Kidney glomerular epithelial cell (primary cell): ENCODE measurements at regions not wholly inside any gene's neighbourhood (a gene's known extent, or its start where the extent isn't known, plus 50 kb on each side); places are given as distances from the start of the nearest gene placed in this dataset.

Source experiments
- DNase-seq: peaks from one replicate; lab custom pipeline; 2025; lab: John Stamatoyannopoulos, UW

- no peak for DNase-seq
Observed at GRCh38 chr10:106183041-106183440, 981.5 kb downstream of the SORCS1 start.

- DNase-seq: peak; percentile 3
Observed at GRCh38 chr10:106182542-106182941, 982.0 kb downstream of the SORCS1 start.

GRCh38 chr10:106181501-106181900, 983.0 kb downstream of the SORCS1 start:
- DNase-seq: peak; percentile 13

- DNase-seq: no peak
Observed at GRCh38 chr10:106179430-106179829, 985.1 kb downstream of the SORCS1 start.

- DNase-seq: peak; percentile 47
Observed at GRCh38 chr10:106175760-106176377, 988.6 kb downstream of the SORCS1 start.

DNA sequence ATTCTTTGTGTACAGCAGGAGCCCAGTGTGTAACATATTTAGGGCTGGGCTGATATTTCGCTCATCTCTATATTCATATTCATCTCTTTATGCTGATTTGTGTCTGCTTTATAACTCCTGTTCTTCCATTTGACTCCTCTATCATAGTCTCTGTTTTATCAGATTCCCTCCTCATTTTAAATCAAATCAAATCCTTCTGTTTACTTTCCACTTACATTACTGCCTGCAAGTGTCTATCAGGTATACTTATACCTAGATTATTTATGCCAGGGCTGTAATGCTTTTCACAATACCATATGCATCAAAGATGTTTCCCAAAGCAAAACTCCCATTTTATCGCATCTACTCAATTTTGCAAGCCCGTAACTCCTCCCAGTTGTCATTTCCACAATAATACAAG, 990.7 kb downstream of the SORCS1 start:
- DNase-seq: no peak

- no peak for DNase-seq
Observed at GRCh38 chr10:106169241-106169640, 995.3 kb downstream of the SORCS1 start.

DNA sequence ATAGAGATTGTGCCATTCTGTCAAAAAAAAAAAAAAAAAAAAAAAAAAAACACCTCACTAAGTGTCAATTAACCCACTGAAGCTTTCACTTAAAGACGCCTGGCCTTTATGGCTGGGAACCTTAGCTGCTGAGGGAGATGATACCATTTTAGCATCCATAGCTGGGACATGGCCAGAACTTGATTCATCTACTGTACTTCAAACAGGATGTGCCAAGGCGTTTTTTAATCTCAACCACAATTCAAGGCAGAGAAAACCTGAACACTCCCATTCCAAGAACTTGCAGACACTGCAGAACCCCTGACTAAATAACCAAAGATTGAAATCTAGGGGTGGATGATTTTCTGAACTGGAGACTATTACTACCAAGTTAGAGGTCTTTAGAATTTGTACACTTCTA, 996.6 kb downstream of the SORCS1 start:
- no peak for DNase-seq

DNA sequence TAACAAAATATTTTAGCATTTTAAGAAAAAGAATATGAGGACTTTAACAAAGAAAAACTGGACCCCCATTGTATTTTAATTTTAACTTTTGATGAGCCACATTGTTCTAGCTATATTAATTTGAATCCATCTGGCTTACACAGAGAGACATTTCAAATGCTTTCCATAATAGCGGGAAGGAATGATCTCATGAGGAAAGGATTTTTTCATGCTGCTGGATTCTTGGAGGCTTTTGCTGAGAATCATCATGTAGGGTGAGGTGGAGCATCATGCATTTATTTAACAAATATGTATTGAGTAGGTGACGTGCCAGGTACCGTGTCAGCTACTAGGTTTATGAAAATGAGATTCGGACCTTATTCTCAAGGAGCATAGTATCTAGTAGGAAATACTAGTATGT, 1006.3 kb downstream of the SORCS1 start:
- DNase-seq: no peak

DNA sequence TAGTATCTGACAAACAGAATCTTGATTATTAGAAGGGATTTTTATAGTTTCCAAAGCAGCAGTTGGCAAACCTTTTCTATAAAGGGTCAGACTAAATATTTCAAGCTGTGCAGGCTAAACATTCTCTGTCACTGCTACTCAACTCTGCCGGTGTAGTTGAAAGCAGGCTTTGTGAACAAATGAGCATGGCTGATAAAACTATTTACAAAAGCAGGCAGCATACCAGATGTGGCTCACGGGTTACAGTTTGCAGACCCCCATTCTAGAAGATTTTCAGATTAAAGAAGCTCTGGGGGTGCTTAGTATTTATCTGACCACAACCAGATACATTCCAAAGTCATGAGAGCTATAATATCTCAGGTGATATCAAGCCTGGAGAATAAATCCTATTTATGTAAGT, 1017.5 kb downstream of the SORCS1 start:
- DNase-seq: no peak

- DNase-seq: no peak
Observed at GRCh38 chr10:106139915-106140314, 1024.6 kb downstream of the SORCS1 start.

GRCh38 chr10:106136175-106136574, 1028.3 kb downstream of the SORCS1 start:
- DNase-seq: no peak

GRCh38 chr10:106134326-106135000, 1030.0 kb downstream of the SORCS1 start:
- no peak for DNase-seq

DNA sequence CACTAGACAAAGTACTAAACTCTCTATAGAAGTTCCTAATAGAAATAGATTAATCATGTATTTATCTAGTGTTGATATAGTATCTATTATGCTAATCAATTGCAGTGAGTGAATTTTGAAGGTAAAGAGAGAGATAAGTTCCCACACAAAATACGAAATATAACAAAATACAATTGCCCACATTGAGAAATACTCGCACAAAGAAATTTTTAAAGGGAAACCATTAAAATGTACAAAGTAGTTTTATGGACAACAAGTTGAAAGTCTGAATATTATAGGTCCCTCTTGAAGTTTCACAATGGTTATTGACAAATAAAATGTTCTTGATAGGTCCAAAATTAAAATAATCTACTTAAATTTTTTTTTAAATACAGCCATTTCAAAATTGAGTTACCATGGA, 1031.1 kb downstream of the SORCS1 start:
- no peak for DNase-seq

GRCh38 chr10:106132956-106133355, 1031.5 kb downstream of the SORCS1 start:
- no peak for DNase-seq

DNA sequence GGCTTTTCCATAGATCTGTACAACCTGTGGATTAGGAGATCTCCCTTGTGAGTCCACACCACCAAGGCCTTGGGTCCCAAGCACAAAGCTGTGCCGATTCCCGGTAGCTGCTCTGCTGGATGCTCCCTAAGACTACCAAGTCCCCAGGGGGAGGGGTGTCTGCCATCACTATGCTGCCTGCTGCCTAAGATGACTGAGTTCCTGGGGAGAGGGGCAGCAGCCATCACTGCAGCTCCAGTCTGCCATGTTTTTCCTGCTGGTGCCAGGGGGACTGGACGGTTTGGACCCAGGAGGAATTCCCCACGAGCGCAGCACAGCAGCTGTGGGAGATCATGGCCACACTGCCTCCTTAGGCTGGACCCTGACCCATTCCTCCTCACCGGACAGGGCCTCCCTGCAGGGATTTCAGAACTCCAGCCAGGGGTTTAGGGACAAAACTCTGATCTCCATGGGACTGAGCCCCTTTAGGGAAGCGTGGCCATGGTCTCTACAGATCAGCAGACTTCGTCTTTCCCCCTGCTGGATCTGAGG, 1049.8 kb downstream of the SORCS1 start:
- DNase-seq: no peak

GRCh38 chr10:106111246-106111645, 1053.3 kb downstream of the SORCS1 start:
- DNase-seq: no peak

GRCh38 chr10:106107706-106108105, 1056.8 kb downstream of the SORCS1 start:
- no peak for DNase-seq

GRCh38 chr10:106106114-106106513, 1058.4 kb downstream of the SORCS1 start:
- no peak for DNase-seq

GRCh38 chr10:106089855-106090254, 1074.7 kb downstream of the SORCS1 start:
- DNase-seq: no peak

- no peak for DNase-seq
Observed at GRCh38 chr10:106086391-106086790, 1078.1 kb downstream of the SORCS1 start.

- DNase-seq: no peak
Observed at GRCh38 chr10:106083572-106083971, 1080.9 kb downstream of the SORCS1 start.

DNA sequence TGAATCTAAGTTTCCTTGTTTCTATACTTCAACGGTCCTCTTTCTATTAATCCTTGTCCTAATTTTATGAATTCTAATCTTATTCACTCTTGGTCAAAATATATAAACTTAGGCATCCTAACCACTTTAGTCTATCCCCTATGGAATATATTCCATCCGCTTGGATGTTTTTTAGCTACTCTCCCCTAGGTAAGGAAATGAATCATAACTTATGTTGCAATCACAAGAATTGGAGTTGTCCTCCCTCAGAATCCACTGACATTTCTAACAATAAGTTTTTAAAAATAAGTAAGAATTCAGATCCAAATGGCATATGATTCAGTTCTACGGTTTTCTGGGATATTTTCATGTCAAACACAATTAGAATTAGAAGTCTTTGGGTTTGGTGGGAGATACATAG, 1081.6 kb downstream of the SORCS1 start:
- DNase-seq: no peak
